ENCODE measurements at regions not wholly inside any gene's neighbourhood (a gene's known extent, or its start where the extent isn't known, plus 50 kb on each side); places are given as distances from the start of the nearest gene placed in this dataset.

DNA sequence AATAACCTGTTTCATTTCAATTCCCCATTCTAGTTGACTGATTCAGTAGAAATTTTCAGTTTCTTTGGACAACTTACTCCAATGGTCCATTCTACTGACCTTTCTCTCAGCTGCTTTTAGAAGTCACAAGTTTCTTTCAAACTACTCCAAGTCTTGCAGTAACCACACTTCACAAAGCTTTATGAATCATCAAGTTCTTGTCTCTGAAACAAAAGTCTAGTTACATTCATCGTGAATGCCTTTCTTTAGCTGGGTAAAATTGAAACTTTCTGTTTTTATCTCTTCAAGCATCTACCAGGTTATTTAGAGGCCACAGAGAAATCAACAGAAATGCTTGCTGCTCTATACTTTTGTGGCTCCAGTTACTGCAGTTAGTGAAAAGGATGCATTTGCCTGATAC is 405.4 kb downstream of the TMEM232 start:
- H3K27me3 Mint-ChIP-seq: no peaks in the 10 kb centered on the region
- H3K4me3 Mint-ChIP-seq: no peak overlapping the region
- no peaks in the 10 kb centered on the region for H3K4me1 Mint-ChIP-seq
- H3K27ac Mint-ChIP-seq: no peak overlapping the region
- no peaks in the 10 kb centered on the region for H3K9me3 Mint-ChIP-seq
- H3K36me3 Mint-ChIP-seq: no peaks in the 10 kb centered on the region

DNA sequence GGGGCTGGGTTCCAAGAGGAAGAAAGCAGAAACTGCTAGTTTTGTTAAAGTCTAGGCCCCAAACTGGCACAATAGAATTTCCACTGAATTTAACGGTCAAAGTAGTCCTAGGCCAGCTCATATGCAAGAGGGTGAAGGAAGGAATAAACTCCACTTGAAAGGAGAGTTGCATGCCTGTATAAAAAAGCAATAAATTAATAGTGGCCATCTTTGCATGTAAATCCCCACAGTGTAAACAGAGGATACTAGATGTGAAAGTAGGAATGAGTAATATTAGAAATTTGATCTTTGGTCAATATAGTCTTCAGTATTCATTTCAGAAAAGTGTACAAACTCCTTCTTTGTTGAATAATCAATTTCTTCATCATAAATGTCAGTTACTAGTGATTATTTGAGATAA is 403.1 kb downstream of the TMEM232 start:
- H3K36me3 Mint-ChIP-seq: no peaks in the 10 kb centered on the region
- H3K4me1 Mint-ChIP-seq: no peaks in the 10 kb centered on the region
- no peak overlapping the region for H3K4me3 Mint-ChIP-seq
- no peak overlapping the region for H3K27ac Mint-ChIP-seq
- H3K9me3 Mint-ChIP-seq: no peaks in the 10 kb centered on the region
- H3K27me3 Mint-ChIP-seq: no peaks in the 10 kb centered on the region

DNA sequence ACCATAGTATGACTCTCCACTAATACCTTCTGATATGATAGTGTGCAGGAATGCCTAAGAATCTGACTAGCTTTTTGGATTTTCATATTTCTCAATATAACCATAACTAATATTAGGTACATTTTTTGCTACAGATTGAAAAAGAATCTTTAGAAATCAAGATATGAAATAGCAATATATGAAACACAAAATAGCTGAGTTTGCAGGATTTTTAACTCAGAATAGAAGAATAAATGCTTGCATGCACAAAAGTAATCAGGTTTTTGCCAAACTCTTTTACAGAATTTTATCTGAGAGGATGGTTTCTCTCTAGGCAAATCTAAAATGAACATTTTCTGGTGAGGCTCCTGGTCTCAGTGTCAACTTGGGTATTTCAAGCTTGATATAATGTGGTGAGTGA is 402.6 kb downstream of the TMEM232 start:
- Mint-ChIP-seq H3K4me1 (no peaks in the 10 kb centered on the region), H3K4me3 (no peak overlapping the region), H3K9me3 (no peaks in the 10 kb centered on the region), H3K27me3 (no peaks in the 10 kb centered on the region), H3K36me3 (no peaks in the 10 kb centered on the region), H3K27ac (no peak overlapping the region)

DNA sequence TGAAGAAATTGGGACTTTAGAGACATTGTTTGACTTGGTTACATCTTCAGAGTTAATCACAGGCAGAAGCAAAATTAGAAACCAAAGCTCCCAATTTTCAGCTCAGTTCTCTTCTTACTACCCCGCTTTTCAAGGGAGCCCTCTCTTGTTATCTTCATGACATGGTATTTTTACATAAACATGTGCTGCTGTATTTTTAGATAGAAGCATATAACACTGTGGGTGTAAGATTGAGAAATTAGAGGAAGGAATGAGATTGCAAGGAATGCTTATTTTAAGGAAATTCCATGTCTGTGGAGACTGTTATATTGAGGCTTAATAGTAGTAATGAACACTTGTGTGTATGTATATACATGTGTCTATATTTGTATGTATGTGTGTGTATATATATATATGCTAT is 401.6 kb downstream of the TMEM232 start:
- Mint-ChIP-seq H3K36me3 (no peaks in the 10 kb centered on the region), H3K4me1 (no peaks in the 10 kb centered on the region), H3K27me3 (no peaks in the 10 kb centered on the region), H3K27ac (no peak overlapping the region), H3K9me3 (no peaks in the 10 kb centered on the region), H3K4me3 (no peak overlapping the region)

DNA sequence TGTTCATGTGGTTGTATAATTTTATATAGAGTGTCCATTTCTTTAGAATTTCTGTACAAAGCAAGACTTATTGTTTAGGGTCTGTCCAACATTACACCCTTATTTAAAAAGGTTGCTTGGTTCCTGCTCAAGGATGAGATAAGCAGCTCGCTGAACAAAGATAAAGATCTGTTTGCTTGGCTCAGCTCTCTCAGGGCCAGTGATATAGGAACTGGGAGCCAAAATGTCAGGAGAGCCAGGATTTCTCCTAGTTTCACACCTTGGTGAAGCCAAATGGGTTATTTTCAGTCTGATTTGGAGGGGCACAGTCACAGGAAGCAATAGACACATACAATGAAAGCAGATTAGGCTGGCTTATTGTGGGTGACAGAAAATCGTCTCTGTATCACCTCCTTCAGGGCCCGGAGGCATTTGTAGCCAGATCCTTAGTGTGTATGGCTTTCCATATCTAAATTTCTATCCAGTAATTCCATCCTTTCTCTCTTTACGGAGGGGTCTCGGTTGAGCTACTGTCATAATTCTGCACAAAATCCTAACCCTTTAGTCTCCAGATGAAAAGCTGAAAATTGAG is 396.4 kb downstream of the TMEM232 start:
- Mint-ChIP-seq H3K27me3 (no peaks in the 10 kb centered on the region), H3K9me3 (no peaks in the 10 kb centered on the region), H3K36me3 (no peaks in the 10 kb centered on the region), H3K4me3 (no peak overlapping the region), H3K27ac (no peak overlapping the region), H3K4me1 (no peaks in the 10 kb centered on the region)

DNA sequence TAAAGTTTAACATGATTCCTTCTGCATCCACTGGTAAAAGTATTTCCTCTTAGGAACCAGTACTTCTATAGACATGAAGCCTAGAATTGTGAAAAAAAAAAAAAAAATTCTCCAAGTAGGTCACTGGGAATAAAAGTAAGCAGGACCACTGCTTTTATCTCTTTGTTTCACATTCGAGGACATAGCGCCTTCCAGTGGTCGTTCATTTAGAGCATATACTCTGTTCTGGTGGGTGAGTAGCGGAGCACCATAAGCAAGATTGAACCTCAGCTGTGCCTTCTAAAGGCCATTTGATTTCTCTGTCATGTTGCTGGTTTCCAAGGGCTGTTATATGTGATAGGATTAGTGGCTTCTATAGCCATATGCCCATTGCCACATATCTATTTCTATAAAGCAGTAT is 393.1 kb downstream of the TMEM232 start:
- Mint-ChIP-seq H3K9me3 (no peaks in the 10 kb centered on the region), H3K4me1 (no peaks in the 10 kb centered on the region), H3K27ac (no peak overlapping the region), H3K36me3 (no peaks in the 10 kb centered on the region), H3K27me3 (peaks cover 2% of the 10 kb centered on the region), H3K4me3 (no peak overlapping the region)

DNA sequence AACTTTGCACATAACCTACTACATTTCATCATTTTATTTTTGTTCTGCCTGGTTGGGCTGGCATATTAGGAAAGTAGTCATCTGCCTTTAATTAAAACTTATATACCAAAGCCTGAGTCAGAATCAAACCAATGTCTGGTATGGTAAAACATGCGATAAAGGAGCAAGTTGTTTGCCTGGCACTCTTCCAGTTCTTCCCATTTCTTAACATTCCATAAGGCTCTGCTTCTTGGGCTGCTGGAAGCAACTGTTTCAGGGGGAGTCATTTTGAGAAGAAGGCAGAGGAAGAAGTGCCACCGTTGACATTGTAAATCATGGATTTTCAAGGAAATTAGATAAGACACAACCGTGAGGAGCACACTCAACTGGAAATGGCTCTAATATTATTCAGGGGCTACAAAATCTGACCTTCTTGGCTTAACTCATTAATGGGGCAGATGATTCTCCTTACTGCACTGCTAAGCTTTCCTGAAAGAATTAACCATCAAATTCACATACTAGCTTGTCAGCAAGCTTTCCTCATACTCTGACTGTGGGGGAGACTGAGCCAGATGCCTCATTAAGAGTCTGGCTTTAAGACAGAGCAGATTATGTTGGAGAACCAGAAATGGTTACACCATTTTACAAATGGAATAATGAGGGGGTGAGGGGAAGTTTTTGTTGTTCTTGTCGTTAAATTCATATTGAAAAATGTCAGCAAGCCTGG is 391.0 kb downstream of the TMEM232 start:
- no peak overlapping the region for H3K27ac Mint-ChIP-seq
- H3K36me3 Mint-ChIP-seq: no peaks in the 10 kb centered on the region
- no peaks in the 10 kb centered on the region for H3K9me3 Mint-ChIP-seq
- H3K4me1 Mint-ChIP-seq: no peaks in the 10 kb centered on the region
- H3K4me3 Mint-ChIP-seq: no peak overlapping the region
- peaks cover 2% of the 10 kb centered on the region for H3K27me3 Mint-ChIP-seq

DNA sequence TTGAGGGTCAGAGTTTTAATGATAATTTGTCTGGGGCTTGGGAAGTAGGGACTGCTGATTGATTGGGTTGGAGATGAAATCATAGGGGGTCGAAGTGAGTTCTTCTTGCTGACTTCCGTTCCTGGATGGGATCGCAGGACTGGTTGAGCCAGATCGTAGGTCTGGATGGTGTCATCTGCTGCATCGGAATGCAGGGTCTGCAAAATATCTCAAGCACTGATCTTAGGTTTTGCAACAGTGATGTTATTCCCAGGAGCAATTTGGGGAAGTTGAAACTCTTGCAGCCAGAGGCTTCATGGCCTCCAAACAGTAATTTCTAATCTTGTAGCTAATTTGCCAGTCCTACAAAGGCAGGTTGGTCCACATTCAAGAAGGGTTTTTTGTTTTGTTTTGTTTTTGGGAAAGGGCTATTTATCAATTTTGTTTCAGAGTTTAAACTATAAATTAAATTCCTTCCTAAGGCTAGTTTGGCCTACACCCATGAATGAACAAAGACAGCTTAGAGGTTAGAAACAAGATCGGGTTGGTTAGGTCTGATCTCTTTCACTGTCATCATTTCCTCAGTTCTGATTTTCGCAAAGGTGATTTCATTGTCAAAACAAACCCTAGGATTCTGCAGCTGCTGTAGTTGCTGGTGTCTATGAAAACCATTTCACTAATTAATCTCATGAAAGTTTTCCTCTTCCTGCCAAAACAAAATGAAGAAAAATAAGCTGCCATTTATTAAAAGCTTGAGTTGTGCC is 388.0 kb downstream of the TMEM232 start:
- no peaks in the 10 kb centered on the region for H3K9me3 Mint-ChIP-seq
- H3K4me1 Mint-ChIP-seq: no peaks in the 10 kb centered on the region
- no peak overlapping the region for H3K4me3 Mint-ChIP-seq
- H3K27me3 Mint-ChIP-seq: peaks cover 2% of the 10 kb centered on the region
- no peak overlapping the region for H3K27ac Mint-ChIP-seq
- H3K36me3 Mint-ChIP-seq: no peaks in the 10 kb centered on the region

DNA sequence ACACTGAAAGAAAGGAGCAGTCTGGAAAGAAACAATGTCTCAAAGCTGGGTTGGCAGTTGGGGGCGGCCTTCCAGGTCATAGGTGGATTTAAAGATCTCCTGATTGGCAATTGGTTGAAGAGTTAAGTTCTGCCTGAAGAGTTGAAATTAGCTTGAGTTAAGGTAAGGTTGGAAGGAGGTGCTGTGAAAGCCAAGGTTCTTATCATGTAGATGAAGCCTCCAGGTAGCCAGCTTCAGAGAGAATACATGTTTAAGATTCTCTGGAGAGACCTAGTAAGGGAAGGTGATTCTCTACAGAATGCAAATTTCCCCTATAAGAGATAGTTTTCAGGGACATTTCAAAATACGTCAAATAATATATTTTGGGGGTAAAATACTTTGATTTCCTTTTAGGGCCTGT is 387.1 kb downstream of the TMEM232 start:
- H3K27me3 Mint-ChIP-seq: peaks cover 2% of the 10 kb centered on the region
- no peak overlapping the region for H3K27ac Mint-ChIP-seq
- H3K36me3 Mint-ChIP-seq: no peaks in the 10 kb centered on the region
- no peaks in the 10 kb centered on the region for H3K4me1 Mint-ChIP-seq
- H3K4me3 Mint-ChIP-seq: no peak overlapping the region
- no peaks in the 10 kb centered on the region for H3K9me3 Mint-ChIP-seq

DNA sequence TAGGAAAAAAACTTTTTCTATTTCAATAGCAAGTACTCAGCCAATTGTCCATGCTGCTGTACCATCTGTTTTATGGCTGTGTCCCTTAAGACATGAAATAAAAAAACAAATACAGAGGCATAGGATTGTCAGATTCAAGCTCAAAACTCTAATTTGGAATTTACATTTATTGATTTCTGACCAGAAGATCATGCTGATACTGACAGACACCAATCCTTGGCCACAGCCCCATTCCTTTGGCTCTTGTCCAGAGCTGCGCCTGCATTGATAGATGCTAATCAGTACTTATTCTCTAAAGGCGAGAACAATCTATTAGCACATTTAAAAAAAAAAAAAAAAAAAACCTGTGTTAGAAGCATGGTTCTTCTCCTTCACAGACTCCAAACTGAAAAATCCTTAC is 384.6 kb downstream of the TMEM232 start:
- H3K4me1 Mint-ChIP-seq: no peaks in the 10 kb centered on the region
- H3K9me3 Mint-ChIP-seq: no peaks in the 10 kb centered on the region
- H3K27me3 Mint-ChIP-seq: no peaks in the 10 kb centered on the region
- H3K36me3 Mint-ChIP-seq: no peaks in the 10 kb centered on the region
- H3K4me3 Mint-ChIP-seq: no peak overlapping the region
- H3K27ac Mint-ChIP-seq: no peak overlapping the region

DNA sequence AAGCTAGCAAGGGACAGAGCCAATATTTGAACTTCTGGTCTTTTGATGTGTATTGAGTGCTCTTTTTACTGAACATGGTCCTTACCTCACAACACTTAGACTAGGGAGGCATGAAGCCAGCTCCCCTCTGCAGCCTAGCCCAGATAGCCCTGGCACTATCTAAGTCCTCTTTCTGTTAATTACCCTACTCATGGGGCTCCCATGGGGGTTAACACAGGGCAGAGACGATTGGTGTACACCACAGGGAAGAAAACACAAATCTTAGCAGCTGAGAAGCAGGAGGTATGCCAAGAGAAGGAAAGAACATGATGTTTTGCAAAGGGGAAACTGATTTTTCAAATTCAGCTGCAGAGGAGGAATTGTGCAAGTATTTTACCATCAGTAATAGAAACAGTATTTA is 383.8 kb downstream of the TMEM232 start:
- Mint-ChIP-seq H3K27me3 (no peaks in the 10 kb centered on the region), H3K27ac (no peak overlapping the region), H3K9me3 (no peaks in the 10 kb centered on the region), H3K4me1 (no peaks in the 10 kb centered on the region), H3K36me3 (no peaks in the 10 kb centered on the region), H3K4me3 (no peak overlapping the region)

DNA sequence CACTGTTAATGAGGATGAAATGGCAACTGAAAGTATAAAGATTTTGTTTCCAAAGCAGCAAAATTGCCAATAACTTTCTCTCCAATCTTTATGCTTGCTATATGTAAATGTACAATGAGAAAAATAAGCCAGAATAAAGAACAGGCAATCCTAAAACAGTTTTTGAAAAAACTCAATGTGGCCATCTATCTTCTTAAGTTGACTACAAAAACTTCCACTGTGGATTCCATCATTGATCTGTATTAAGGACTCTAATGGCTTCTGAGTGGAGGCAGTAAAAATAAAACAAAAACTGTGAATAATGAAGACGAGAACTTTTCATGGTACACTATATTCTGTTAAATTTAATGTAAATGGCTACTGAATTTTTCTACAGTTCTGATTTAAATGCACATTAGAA is 382.9 kb downstream of the TMEM232 start:
- Mint-ChIP-seq H3K27me3 (no peaks in the 10 kb centered on the region), H3K4me3 (no peak overlapping the region), H3K9me3 (no peaks in the 10 kb centered on the region), H3K27ac (no peak overlapping the region), H3K36me3 (no peaks in the 10 kb centered on the region), H3K4me1 (no peaks in the 10 kb centered on the region)

DNA sequence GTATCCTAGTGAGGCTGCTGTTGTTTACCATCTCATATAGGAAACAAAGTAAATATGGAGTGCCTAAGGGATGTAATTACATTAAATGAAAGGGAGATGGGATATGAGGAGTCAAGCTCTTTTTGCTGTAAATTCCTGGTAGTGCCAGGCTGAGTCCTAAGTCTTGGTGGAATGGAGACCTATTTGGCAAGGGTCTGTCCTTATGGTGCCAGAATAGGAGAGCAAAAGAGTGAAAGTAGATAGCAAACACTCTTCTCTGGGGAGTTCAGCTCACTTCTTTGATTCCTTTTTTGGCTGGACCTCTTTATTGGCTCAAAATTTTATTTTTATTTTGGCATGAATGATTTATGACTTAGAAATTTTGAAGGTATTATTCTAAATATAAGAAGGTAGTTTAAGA is 380.8 kb downstream of the TMEM232 start:
- H3K9me3 Mint-ChIP-seq: no peaks in the 10 kb centered on the region
- no peak overlapping the region for H3K27ac Mint-ChIP-seq
- no peaks in the 10 kb centered on the region for H3K36me3 Mint-ChIP-seq
- no peaks in the 10 kb centered on the region for H3K4me1 Mint-ChIP-seq
- no peaks in the 10 kb centered on the region for H3K27me3 Mint-ChIP-seq
- no peak overlapping the region for H3K4me3 Mint-ChIP-seq

DNA sequence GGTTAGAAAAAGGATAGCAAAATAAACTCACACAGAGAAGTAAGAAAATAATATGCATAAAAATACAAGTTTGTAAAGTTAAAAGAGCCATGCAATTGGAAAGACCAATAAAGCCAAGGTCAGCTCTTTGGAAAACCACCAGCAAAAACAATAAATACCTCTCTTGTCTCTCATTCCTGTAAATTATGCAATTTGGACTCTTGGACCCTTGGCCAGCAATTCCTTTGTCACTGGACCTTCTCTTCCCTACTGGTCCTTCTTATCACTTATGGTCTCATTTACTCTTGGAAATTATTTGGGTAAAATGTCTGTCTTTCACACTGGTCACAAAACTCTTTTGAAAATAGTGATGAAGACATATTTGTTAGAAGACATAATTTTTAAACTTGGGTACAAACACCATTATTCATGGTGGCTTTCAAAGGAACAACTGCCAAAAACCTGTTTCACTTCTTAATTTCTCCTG is 379.5 kb downstream of the TMEM232 start:
- Mint-ChIP-seq H3K9me3 (no peaks in the 10 kb centered on the region), H3K27me3 (peaks cover 1% of the 10 kb centered on the region), H3K4me1 (no peaks in the 10 kb centered on the region), H3K4me3 (no peak overlapping the region), H3K27ac (no peak overlapping the region), H3K36me3 (no peaks in the 10 kb centered on the region)

DNA sequence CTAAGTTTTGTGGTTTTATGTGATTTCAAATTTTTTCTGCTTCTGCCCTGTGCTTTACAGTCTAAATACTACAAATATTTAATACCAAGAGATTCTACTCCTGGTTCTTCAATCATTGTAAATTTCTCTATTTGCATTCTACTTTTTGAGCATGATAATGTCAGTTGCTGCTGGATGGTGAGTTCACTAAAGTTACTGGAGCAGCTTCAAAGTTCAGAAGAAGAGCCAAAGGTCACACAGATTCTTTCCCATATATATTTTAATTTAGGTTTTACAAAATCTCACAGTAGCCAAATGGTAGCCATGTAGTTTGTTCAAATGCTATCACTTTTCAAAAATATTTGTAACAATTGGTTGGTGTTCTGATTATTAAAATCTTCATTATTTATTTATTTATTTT is 378.7 kb downstream of the TMEM232 start:
- Mint-ChIP-seq H3K4me1 (no peaks in the 10 kb centered on the region), H3K27me3 (peaks cover 2% of the 10 kb centered on the region), H3K36me3 (no peaks in the 10 kb centered on the region), H3K4me3 (no peak overlapping the region), H3K9me3 (no peaks in the 10 kb centered on the region), H3K27ac (no peak overlapping the region)

DNA sequence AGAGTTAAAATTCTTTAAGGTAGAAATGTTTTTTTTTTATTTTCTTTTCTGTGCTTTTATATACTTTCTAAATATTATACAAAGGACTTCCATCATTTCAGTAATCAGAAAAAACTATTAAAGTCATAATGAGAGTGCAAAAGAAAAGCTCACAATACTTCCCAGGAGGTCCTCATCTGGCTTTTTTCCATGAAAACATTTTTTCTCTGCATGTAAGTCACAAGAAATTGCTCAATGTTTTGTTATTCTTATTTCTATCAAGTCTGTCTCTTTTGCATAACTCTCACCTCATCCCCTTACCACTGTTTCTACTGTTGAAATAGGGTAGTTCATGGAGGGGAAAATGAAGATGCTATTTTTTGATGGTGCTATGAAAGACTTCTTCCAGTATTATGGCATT is 375.0 kb downstream of the TMEM232 start:
- Mint-ChIP-seq H3K27ac (no peak overlapping the region), H3K36me3 (no peaks in the 10 kb centered on the region), H3K4me1 (no peaks in the 10 kb centered on the region), H3K4me3 (no peak overlapping the region), H3K27me3 (peaks cover 2% of the 10 kb centered on the region), H3K9me3 (no peaks in the 10 kb centered on the region)

Measured in activated naive CD4-positive, alpha-beta T cell treated with anti-CD3 and anti-CD28 coated beads, Interleukin-2, amount 50 U/mL, for 24 hours (primary cell).